IMR-90 (cell line): ENCODE measurements at regions not wholly inside any gene's neighbourhood (a gene's known extent, or its start where the extent isn't known, plus 50 kb on each side); places are given as distances from the start of the nearest gene placed in this dataset.

Experiments
- ATAC-seq: fragments of 200-7000 bp; cut with Tn5 transposase; 2 replicates; pipeline ENCODE4 v1.9.1; 2020; ENCODE audit warnings: low read depth, mild to moderate bottlenecking, moderate library complexity
- BruUV-seq: library from RNA; stranded (reverse); fragments of 400-500 nt; replicated peaks from 2 replicates; lab custom pipeline; 2021; lab: Mats Ljungman, UMichigan
- CTCF ChIA-PET: fragments of 300-600 bp; formaldehyde crosslinking; extraction: SDS; loops from one replicate; lab custom pipeline; 2021; ENCODE audit warnings: antibody characterized with exemption; lab: Yijun Ruan, JAX
- POLR2A ChIA-PET: fragments of 300-600 bp; sonication (Branson Sonifier 250); formaldehyde crosslinking; loops from one replicate; lab custom pipeline; 2022; ENCODE audit warnings: antibody characterized with exemption; ENCODE audit not compliant: unreplicated experiment; lab: Charles Lee
- DNase-seq: peaks from one replicate; pipeline ENCODE4 v3.0.0; 2013
- H2AFZ ChIP-seq: replicated peaks from 2 replicates; pipeline ENCODE3; 2013; ENCODE audit warnings: low read length, mild to moderate bottlenecking; ENCODE audit not compliant: poor library complexity
- H2AK5ac ChIP-seq: 2 replicates; pipeline ENCODE4 v1.6.1; 2013; ENCODE audit warnings: low read depth, low read length, inconsistent platforms
- H2AK9ac ChIP-seq: replicated peaks from 2 replicates; pipeline ENCODE3; 2013; ENCODE audit warnings: mild to moderate bottlenecking, low read depth, low read length, moderate library complexity; ENCODE audit not compliant: poor library complexity
- H2BK120ac ChIP-seq: 2 replicates; pipeline ENCODE4 v1.6.1; 2013; ENCODE audit warnings: low read depth, low read length, inconsistent platforms
- H2BK15ac ChIP-seq: 3 replicates; pipeline ENCODE4 v1.6.1; 2013; ENCODE audit warnings: low read depth, low read length, inconsistent platforms
- H2BK20ac ChIP-seq: 2 replicates; pipeline ENCODE4 v1.6.1; 2013; ENCODE audit warnings: low read depth, mild to moderate bottlenecking, inconsistent platforms, low read length, moderate library complexity
- H2BK5ac ChIP-seq: 2 replicates; pipeline ENCODE4 v1.6.1; 2013; ENCODE audit warnings: mild to moderate bottlenecking, low read depth, low read length, inconsistent platforms; ENCODE audit not compliant: poor library complexity, severe bottlenecking
- H3K14ac ChIP-seq: replicated peaks from 2 replicates; pipeline ENCODE4 v1.6.1; 2013; ENCODE audit warnings: low read depth, low read length, inconsistent platforms
- H3K18ac ChIP-seq: 2 replicates; pipeline ENCODE4 v1.6.1; 2013; ENCODE audit warnings: low read depth, low read length, control low read depth
- H3K23ac ChIP-seq: 2 replicates; pipeline ENCODE4 v1.6.1; 2013; ENCODE audit warnings: low read depth, low read length, inconsistent platforms
- H3K27ac ChIP-seq: 2 replicates; pipeline ENCODE4 v1.5.1; 2013; ENCODE audit warnings: mild to moderate bottlenecking, control low read depth, low read length; ENCODE audit not compliant: insufficient read depth
- H3K27me3 ChIP-seq: 2 replicates; pipeline ENCODE4 v1.6.1; 2013; ENCODE audit warnings: low read length; ENCODE audit not compliant: control insufficient read depth, insufficient read depth
- H3K36me3 ChIP-seq: 2 replicates; pipeline ENCODE4 v1.6.1; 2013; ENCODE audit warnings: low read length, mixed read lengths; ENCODE audit not compliant: control insufficient read depth, insufficient read depth
- H3K4ac ChIP-seq: 2 replicates; pipeline ENCODE4 v1.6.1; 2013; ENCODE audit warnings: low read depth, low read length, inconsistent platforms
- H3K4me1 ChIP-seq: 2 replicates; pipeline ENCODE4 v1.6.1; 2013; ENCODE audit warnings: low read length, mixed read lengths; ENCODE audit not compliant: control insufficient read depth, insufficient read depth
- H3K4me2 ChIP-seq: 2 replicates; pipeline ENCODE4 v1.6.1; 2013; ENCODE audit warnings: low read depth, mild to moderate bottlenecking, control low read depth, low read length, moderate library complexity
- H3K4me3 ChIP-seq: 2 replicates; pipeline ENCODE4 v1.5.1; 2013; ENCODE audit warnings: low read depth, mild to moderate bottlenecking, control low read depth, low read length, moderate library complexity; ENCODE audit not compliant: insufficient read depth
- H3K56ac ChIP-seq: 2 replicates; pipeline ENCODE4 v1.6.1; 2013; ENCODE audit warnings: low read length, inconsistent platforms; ENCODE audit not compliant: insufficient read depth; ENCODE audit errors: extremely low read depth
- H3K79me1 ChIP-seq, 2 experiments: 2 replicates each; pipeline ENCODE4 v1.6.1; 2013; ENCODE audit warnings: low read length in 2 of 2, inconsistent platforms in 1 of 2, low read depth in 1 of 2
- H3K9ac ChIP-seq: 2 replicates; pipeline ENCODE4 v1.6.1; 2013; ENCODE audit warnings: low read depth, low read length, control low read depth
- H3K9me1 ChIP-seq: 2 replicates; pipeline ENCODE4 v1.6.1; 2013; ENCODE audit warnings: low read length, inconsistent platforms; ENCODE audit not compliant: insufficient read depth
- H3K9me3 ChIP-seq: 2 replicates; pipeline ENCODE4 v1.6.1; 2013; ENCODE audit warnings: low read length; ENCODE audit not compliant: control insufficient read depth, insufficient read depth
- H4K20me1 ChIP-seq: 2 replicates; pipeline ENCODE4 v1.6.1; 2013; ENCODE audit warnings: low read length, inconsistent platforms; ENCODE audit not compliant: insufficient read depth
- H4K5ac ChIP-seq: 2 replicates; pipeline ENCODE4 v1.6.1; 2013; ENCODE audit warnings: mild to moderate bottlenecking, low read depth, low read length, control low read depth
- H4K8ac ChIP-seq, 2 experiments: 2 replicates each; pipeline ENCODE4 v1.6.1; 2013; ENCODE audit warnings: low read depth in 2 of 2, low read length in 2 of 2, control low read depth in 1 of 2, inconsistent platforms in 1 of 2
- H4K91ac ChIP-seq: 2 replicates; pipeline ENCODE4 v1.6.1; 2013; ENCODE audit warnings: low read depth, low read length, inconsistent platforms; ENCODE audit not compliant: insufficient read depth
- CHD1 ChIP-seq: IDR thresholded peaks from 2 replicates; pipeline ENCODE4 v1.6.1; 2012; ENCODE audit warnings: low read depth, low read length, improper control_type of control experiment
- MAFK ChIP-seq: IDR thresholded peaks from 2 replicates; pipeline ENCODE4 v1.6.1; 2012; ENCODE audit warnings: low read depth, low read length, improper control_type of control experiment
- MAZ ChIP-seq: IDR thresholded peaks from 2 replicates; pipeline ENCODE4 v1.6.1; 2012; ENCODE audit warnings: low read depth, mild to moderate bottlenecking, low read length, improper control_type of control experiment, moderate library complexity, borderline replicate concordance
- MXI1 ChIP-seq: IDR thresholded peaks from 2 replicates; pipeline ENCODE4 v1.6.1; 2012; ENCODE audit warnings: low read depth, mild to moderate bottlenecking, low read length, moderate library complexity, borderline replicate concordance
- POLR2A ChIP-seq: IDR thresholded peaks from 2 replicates; pipeline ENCODE4 v1.6.1; 2012; ENCODE audit warnings: mild to moderate bottlenecking, low read depth, low read length
- RAD21 ChIP-seq: IDR thresholded peaks from 2 replicates; pipeline ENCODE4 v1.6.1; 2012; ENCODE audit warnings: low read length, improper control_type of control experiment
- RCOR1 ChIP-seq: IDR thresholded peaks from 2 replicates; pipeline ENCODE4 v1.6.1; 2012; ENCODE audit warnings: mild to moderate bottlenecking, low read length, improper control_type of control experiment; ENCODE audit not compliant: insufficient replicate concordance
- USF2 ChIP-seq: fragments of 150-350 bp; IDR thresholded peaks from 2 replicates; pipeline ENCODE4 v1.6.1; 2017; ENCODE audit warnings: mild to moderate bottlenecking, antibody characterized with exemption, low read length, low read depth
- WGBS, 2 experiments: methylation state at CpG; one replicate each; pipeline versions ENCODE4 v1.1.5 to v1.1.7; 2013; ENCODE audit warnings: missing lambda C conversion rate in 2 of 2; ENCODE audit not compliant: insufficient read length in 1 of 2; ENCODE audit errors: extremely low coverage in 2 of 2; 5-methylcytosine and 5-hydroxymethylcytosine counted together
- dilution Hi-C: fragments of 300-500 bp; cut with HindIII; formaldehyde crosslinking; loops from one replicate; pipeline ENCODE4 v1.14.3; 2018; ENCODE audit warnings: low sequenced_read_pairs; ENCODE audit not compliant: unreplicated experiment
- in situ Hi-C: fragments of 300-500 bp; cut with MboI; formaldehyde crosslinking; loops from 3 replicates; pipeline ENCODE4 v1.14.3; 2019; ENCODE audit warnings: low sequenced_read_pairs, inconsistent platforms, mixed read lengths
- intact Hi-C: fragments of 100-400 bp; cut with micrococcal nuclease; formaldehyde crosslinking; loops from 2 replicates; pipeline ENCODE4 v1.10.0; 2022

GRCh38 chr6:55960344-55960743, 85.0 kb upstream of the BMP5 start:
- no peak overlapping the region for H2AFZ ChIP-seq
- no peak overlapping the region for H2AK5ac ChIP-seq
- H3K4me2 ChIP-seq, result no peak overlapping the region
- no peak for DNase-seq
- in situ Hi-C loops, result no loop called here
- no peak overlapping the region for H2AK9ac ChIP-seq
- dilution Hi-C loops, result no loop called here
- no peak overlapping the region for H3K14ac ChIP-seq
- H3K4me3 ChIP-seq, result no peak overlapping the region
- ATAC-seq, result no peak
- no peaks in the 10 kb centered on the region; the same call in 1 of the 2 replicates for H3K9me1 ChIP-seq
- H3K36me3 ChIP-seq, result no peaks in the 10 kb centered on the region
- H4K8ac ChIP-seq, result no peak overlapping the region
- no peak overlapping the region for H2BK120ac ChIP-seq
- ChIA-PET POLR2A (no interaction called here), CTCF (no interaction called here)
- intact Hi-C loops, result no loop called here
- no peaks in the 10 kb centered on the region for H4K20me1 ChIP-seq
- no peaks in the 10 kb centered on the region for H3K79me1 ChIP-seq
- H3K27ac ChIP-seq, result no peak overlapping the region
- no peak overlapping the region for H4K91ac ChIP-seq
- H3K27me3 ChIP-seq, result no peaks in the 10 kb centered on the region
- no peaks in the 10 kb centered on the region for H3K9me3 ChIP-seq
- no peak overlapping the region for H3K56ac ChIP-seq
- no peak for TF ChIP-seq MXI1
- no peak for TF ChIP-seq USF2
- no peak for TF ChIP-seq MAFK
- TF ChIP-seq POLR2A, result no peak
- no peak for TF ChIP-seq CHD1
- TF ChIP-seq RCOR1, result no peak
- no peak for TF ChIP-seq MAZ
- no peak for TF ChIP-seq RAD21
- no peak overlapping the region for H2BK15ac ChIP-seq
- no peaks in the 10 kb centered on the region; the same call in 1 of the 2 replicates for H3K4me1 ChIP-seq
- no peak overlapping the region for H2BK5ac ChIP-seq
- H2BK20ac ChIP-seq, result no peak overlapping the region
- H3K18ac ChIP-seq, result no peak overlapping the region
- no peak overlapping the region for H3K9ac ChIP-seq
- no TSS peak for BruUV-seq
- H3K23ac ChIP-seq, result no peak overlapping the region
- H3K4ac ChIP-seq, result no peak overlapping the region
- H4K5ac ChIP-seq, result no peak overlapping the region
- no CpG with 5 or more reads among the region's 3 CpGs for WGBS, 2 experiments
